GM19023 (cell line): ENCODE measurements at regions not wholly inside any gene's neighbourhood (a gene's known extent, or its start where the extent isn't known, plus 50 kb on each side); places are given as distances from the start of the nearest gene placed in this dataset.
"Not testable (repeated sequence)": the region's sequence is repeated elsewhere in the genome, so short reads cannot be mapped to it uniquely, and the experiment has no call there.

Experiments used
- ATAC-seq: cut with Tn5 transposase; IDR thresholded peaks from one replicate; pipeline ENCODE4 v1.9.1; 2021; ENCODE audit warnings: mild to moderate bottlenecking, moderate library complexity; ENCODE audit not compliant: unreplicated experiment

DNA sequence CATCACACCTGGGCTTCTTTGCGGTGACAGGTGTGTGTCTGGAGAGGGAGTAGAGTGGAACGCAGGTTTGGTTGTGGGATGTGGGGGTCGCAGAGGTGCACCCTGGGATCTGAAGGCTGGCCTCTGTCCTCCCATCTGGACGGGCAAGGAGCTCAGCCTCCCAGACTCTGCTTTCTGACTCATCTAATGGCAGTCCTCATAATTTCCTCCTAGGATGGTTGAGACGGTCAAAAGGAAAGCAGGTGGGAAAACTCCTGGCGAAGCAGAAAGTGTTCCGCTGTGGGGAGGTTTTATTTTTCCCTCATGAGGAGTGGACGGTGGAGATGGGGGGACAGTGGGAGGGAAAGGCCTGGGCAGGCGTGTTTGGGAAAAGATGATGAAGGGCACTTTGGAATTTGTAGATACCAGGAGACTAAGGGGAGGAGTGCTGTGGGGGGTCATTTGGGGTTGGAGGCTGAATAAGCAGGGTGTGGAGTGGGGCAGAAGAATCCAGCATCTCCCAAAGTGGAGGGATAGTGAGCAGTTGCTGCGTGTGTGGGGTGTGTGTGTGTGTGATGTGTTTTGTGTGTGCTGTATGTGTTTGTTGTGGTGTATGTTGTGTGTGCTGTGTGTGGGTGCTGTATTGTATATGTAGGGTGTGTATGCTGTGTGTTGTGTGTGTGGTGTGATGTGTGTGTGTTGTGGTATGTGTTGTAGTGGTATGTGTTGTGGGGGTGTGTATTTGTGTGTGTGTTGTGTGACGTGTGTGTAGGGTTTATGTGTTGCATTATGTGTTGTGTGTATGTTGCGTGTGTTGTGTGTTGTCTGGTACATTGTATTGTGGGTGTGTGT lies 97.2 kb upstream of the PODXL start:
- ATAC-seq, result no peak

DNA sequence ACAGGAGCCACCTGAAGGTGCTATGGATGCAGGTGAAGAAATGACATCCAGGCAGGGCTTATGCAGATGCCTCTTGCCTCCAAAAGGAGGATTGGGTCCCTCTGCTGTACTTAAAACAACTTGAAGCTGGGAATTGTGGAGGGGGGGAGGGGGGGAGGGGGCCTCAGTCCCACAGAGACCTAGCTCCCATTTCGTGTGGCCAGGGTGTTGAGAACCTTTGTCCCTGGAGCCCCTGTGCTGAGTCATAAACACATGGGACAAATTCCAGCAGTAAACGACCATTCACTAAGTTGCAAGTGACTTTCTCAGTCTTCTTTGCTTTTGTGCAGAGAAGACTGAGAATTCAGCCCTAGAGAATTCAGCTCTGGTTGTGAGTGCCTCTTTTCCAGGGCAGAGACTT lies 96.5 kb upstream of the PODXL start:
- ATAC-seq, result no peak

DNA sequence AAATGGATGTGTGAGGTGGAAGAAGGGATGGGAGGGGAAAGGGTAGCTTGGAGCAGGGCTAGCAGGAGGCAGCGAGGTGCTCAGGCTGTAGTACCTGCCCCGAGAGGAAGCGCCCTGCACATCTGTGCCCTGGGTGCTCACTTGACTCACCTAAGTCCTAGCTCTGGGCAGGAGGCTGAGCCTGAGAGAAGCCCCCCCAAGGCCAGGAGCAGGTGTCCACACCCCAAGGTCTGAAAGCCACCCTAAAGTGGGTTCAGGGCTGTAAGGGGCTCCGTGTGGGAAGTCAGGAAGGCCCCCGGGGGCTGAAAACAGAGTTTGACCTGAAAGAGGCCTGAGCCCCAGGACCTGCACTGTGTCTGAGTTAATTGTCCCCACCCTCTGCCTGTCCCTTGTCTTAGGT lies 95.8 kb upstream of the PODXL start:
- ATAC-seq, result no peak

DNA sequence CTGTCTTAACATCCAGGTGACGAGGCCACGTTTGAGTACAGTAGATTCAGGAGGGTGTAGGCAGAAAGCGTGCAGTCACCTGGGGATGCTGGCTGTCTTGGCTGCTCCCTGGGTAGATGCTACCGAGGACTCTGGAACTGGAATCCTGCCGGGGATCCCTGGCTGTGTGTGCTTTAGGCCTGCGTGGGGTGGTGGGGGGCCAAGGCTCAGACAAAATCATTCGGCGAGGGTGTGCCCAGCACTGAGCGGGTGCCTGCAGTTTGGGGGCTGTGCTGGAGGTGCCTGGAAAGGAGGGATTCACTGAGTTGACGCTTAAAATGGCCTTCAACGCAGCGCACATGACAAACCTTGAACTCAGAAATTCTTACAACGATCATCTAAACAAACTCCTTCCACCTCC lies 93.5 kb upstream of the PODXL start:
- ATAC-seq, result no peak

DNA sequence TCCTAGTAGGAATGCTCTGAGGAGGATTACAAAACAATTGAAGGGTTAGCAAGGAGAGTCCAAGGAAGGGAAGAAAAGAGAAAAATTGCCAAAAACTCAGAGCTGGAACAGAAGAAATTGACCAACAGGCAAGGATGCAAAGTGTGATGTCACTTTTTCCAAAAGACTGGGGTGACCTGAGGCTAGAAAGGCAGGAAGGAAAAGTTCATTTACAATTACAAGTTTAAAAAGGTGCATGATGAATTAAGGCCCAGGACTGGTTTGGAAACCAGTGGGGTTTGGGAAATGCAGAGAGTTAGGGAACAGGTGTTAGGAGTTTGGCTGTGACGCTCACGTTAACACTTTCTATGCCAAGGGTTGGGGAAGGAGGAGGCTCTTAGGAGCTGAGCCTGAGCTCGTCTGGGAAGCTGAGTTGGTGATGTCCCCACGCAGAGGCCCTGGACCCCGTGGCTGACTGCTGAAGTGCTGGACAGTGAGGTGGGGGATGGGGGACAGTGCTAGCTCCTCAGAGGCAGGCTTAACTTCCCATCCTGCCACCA lies 92.6 kb upstream of the PODXL start:
- no peak for ATAC-seq

- ATAC-seq, result no peak
Measured at GRCh38 chr7:131648491-131648890, 92.1 kb upstream of the PODXL start.

GRCh38 chr7:131646203-131646602 lies 89.8 kb upstream of the PODXL start:
- no peak for ATAC-seq

- no peak for ATAC-seq
Measured at GRCh38 chr7:131642429-131642828, 86.0 kb upstream of the PODXL start.

- ATAC-seq, result no peak
Measured at GRCh38 chr7:131640686-131641085, 84.3 kb upstream of the PODXL start.

DNA sequence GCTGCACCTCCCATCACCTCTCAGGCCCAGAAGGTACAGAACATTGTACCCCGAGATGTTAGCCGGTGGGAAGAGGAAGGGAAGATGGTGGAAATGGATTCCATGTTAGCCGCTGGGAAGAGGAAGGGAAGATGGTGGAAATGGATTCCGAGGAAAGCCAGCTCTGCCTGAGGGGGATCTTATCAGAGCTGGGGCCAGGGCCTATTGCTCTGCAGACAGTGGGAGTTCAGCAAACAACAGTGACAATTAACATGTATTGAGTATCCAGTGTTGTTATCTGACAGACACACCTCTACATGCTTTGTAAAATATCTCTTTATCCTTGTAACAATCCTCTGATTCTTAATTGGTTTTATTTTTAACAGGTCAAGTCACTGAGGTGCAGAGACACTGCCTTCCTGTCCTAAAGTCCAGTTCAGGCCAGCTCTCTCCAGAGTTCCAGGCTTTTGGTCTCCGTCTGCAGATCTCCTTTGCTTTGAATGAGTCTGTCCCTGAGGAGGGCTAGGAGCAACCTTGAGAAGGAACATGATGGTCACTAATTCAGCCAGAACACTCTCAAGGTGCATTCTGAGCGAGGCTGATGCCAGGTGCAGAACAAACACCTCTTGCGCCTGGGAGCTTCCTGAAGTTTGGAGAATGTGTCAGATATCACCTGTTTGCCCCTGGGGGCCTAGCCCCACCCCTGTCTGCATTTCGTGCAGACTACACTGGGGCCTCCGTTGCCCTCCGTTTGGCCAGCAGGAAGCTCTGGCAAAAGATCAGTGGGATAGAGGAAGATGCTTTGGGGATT lies 82.4 kb upstream of the PODXL start:
- no peak for ATAC-seq

DNA sequence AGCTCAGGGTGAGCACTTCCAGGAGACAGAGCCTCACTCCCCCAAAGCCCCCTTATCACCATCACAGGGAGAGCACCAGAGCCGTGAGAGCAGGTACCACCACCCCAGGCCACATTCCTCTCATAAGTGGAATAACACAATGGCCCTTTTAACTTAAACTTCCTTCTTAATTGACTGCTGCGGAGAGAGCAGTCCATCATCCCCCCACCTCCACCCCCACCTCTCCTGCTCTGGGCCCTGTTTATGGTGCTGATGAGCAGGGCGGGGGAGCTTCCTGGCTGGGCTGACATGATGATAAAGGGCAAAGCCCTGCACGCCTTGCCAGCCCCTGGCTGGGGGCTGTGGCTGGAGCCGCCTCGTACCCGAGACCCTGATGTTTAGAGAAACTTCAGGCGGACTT lies 81.4 kb upstream of the PODXL start:
- no peak for ATAC-seq

DNA sequence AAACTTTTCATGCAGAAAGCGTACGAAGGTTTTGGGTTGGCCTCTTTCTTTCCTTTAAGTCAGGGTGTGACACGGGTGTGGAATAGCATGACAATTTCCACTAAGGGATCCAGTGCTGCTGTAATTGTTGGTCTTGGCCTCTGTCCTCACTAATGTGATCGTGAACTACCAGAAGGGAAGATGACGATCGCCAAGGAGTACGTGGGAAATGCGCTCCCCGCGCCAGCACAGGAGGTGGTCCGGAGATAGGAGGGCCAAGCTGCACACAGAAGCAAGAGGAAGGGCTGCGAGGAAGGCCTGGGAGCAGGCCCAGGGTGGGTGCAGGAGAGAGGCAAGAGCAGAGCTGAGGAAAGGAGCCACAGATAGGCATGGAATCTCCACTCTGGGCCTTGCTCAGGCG lies 79.7 kb upstream of the PODXL start:
- no peak for ATAC-seq

DNA sequence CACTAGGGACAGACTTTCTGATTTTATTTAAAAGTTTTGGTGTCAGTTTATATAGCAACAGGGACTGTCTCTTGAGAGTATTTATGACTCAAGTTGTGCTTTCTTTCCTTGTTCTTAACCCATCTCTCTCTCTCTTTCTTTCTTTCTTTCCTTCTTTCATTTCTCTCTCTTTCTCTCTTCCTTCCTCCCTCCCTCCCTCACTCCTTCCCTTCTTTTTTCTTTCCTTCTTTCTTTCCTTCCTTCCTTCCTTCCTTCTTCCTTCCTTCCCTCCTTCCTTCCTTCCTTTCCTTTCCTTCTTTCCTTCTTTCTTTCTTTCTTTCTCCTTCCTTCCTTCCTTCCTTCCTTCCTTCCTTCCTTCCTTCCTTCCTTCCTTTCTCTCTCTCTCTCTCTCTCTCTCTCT lies 77.8 kb upstream of the PODXL start:
- ATAC-seq, result not testable (repeated sequence)

- ATAC-seq, result no peak
Measured at GRCh38 chr7:131633342-131633843, 77.0 kb upstream of the PODXL start.

DNA sequence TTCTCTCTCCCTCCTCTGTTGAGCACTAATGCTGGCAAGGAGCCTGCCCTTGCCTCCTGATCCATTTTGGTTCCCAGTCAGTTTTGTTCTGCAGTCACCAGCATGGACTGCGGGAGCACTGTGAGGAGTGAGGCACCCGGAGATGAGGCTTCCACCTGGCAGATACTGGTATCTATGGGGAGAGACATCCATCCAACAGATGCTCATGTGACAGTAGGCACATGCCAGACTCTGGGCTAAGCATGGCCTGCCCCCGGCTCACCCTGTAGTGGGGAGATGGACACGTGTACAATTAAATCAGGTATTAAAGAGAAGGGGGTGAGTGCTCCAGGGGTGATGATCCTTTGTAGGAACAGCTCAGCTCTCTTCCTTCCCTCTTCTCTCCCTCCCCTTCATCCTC lies 74.0 kb upstream of the PODXL start:
- ATAC-seq, result no peak

GRCh38 chr7:131629217-131629882 lies 72.9 kb upstream of the PODXL start:
- ATAC-seq, result no peak

- ATAC-seq, result no peak
Measured at GRCh38 chr7:131628634-131629033, 72.2 kb upstream of the PODXL start.

GRCh38 chr7:131627735-131628190 lies 71.3 kb upstream of the PODXL start:
- ATAC-seq, result no peak

- no peak for ATAC-seq
Measured at GRCh38 chr7:131626643-131627042, 70.2 kb upstream of the PODXL start.

- no peak for ATAC-seq
Measured at GRCh38 chr7:131625817-131626372, 69.5 kb upstream of the PODXL start.

DNA sequence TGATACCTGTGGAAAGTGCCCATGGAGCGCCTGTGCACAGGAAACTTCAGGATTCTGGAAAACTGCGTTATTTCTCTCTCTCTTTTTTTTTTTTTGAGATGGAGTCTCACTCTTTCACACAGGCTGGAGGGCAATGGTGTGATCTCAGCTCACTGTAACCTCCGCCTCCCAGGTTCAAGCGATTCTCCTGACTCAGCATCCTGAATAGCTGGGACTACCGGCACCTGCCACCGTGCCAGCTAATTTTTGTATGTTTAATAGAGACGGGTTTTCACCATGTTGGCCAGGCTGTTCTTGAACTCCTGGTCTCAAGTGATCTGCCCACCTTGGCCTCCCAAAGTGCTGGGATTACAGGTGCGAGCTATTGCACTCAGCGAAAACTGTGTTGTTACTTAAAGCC lies 68.9 kb upstream of the PODXL start:
- ATAC-seq, result not testable (repeated sequence)
